ENCODE measurements at regions not wholly inside any gene's neighbourhood (a gene's known extent, or its start where the extent isn't known, plus 50 kb on each side); places are given as distances from the start of the nearest gene placed in this dataset.

- no peak for TF ChIP-seq E2F6 (IDR thresholded peaks at IDR 0.05)
Measured at GRCh38 chr18:34467058-34467457, 242.3 kb upstream of the NOL4 start (continued).
